AG04450 (cell line): ENCODE measurements at regions not wholly inside any gene's neighbourhood (a gene's known extent, or its start where the extent isn't known, plus 50 kb on each side); places are given as distances from the start of the nearest gene placed in this dataset.

Experiments used
- CTCF ChIA-PET: fragments of 300-600, 350-600 bp; formaldehyde crosslinking; extraction: SDS; loops from one replicate; lab custom pipeline; 2022; ENCODE audit warnings: antibody characterized with exemption, inconsistent platforms; lab: Charles Lee
- POLR2A ChIA-PET: fragments of 350-600 bp; formaldehyde crosslinking; extraction: SDS; loops from one replicate; lab custom pipeline; 2021; ENCODE audit warnings: antibody characterized with exemption, inconsistent platforms; lab: Yijun Ruan, JAX
- DNase-seq: peaks from one replicate; pipeline ENCODE4 v3.0.0-alpha.2; 2011; ENCODE audit warnings: low read depth, low spot score
- H3K27ac ChIP-seq: one replicate; pipeline ENCODE4 v1.5.1; 2012; ENCODE audit warnings: low read depth, low read length, control low read depth
- H3K27me3 ChIP-seq: one replicate; pipeline ENCODE4 v1.6.0; 2012; ENCODE audit warnings: low read length; ENCODE audit not compliant: control insufficient read depth, insufficient read depth
- H3K4me3 ChIP-seq: 2 replicates; pipeline ENCODE4 v1.5.1; 2011; ENCODE audit warnings: mild to moderate bottlenecking, low read depth, low read length, control low read depth
- H3K9me3 ChIP-seq: 2 replicates; pipeline ENCODE4 v1.5.1; 2012; ENCODE audit warnings: low read length; ENCODE audit not compliant: control insufficient read depth, insufficient read depth
- CTCF ChIP-seq: IDR thresholded peaks from 2 replicates; pipeline ENCODE4 v1.5.1; 2011; ENCODE audit warnings: low read depth, low read length, control low read depth, inconsistent platforms

DNA sequence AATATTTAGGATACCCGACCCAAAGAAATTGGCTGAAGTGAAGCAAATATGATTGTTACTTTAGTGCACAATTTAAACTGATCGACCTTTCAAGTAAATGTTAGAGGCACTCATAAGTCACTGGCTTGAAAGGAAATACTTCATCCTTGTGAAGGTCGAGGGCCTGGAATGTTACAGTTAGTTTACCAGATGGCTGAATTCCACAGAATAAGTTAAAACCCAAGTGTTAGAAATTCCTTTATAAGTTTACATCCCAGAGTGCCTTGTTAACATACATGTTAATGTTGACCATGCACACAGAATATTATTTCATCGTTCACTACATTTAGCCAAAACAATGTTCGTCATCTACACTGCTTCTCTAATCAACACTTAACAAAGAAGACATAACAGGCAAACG lies 235.5 kb upstream of the ANO3 start:
- ChIA-PET CTCF (no interaction called here), POLR2A (no interaction called here)
- DNase-seq = no peak
- Histone ChIP-seq H3K9me3 (no peaks in the 10 kb centered on the region), H3K27ac (no peak overlapping the region), H3K4me3 (no peak overlapping the region), H3K27me3 (no peaks in the 10 kb centered on the region)
- TF ChIP-seq CTCF = no peak

DNA sequence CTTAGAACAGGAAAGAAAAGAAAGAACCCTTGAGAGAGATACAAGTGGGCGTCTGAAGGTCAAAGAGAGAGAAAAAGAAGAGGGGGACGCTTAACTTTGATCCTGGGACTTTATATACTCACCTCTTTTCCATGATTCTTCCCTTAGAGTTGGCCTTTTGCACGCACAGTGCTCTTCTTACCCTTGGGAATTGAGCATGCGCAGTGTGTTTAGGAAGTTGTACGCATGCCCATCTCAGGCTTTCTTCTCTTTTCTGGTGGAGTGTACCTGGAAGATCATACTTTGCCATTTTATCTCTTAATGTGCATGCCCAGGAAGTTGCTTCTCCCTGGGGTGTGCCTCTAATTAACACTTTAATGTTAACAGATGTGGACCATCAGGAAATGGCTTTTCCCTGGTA lies 229.6 kb upstream of the ANO3 start:
- no peak for DNase-seq
- CTCF ChIA-PET = no interaction called here

GRCh38 chr11:26105762-26106423 lies 226.0 kb upstream of the ANO3 start:
- POLR2A ChIA-PET = no interaction called here
- no peak for TF ChIP-seq CTCF
- CTCF ChIA-PET = no interaction called here
- no peak for DNase-seq
- Histone ChIP-seq H3K27ac (no peak overlapping the region), H3K27me3 (no peaks in the 10 kb centered on the region), H3K4me3 (no peak overlapping the region), H3K9me3 (no peaks in the 10 kb centered on the region)

More for the DNA sequence above, 229.6 kb upstream of the ANO3 start:
- Histone ChIP-seq H3K27ac (no peak overlapping the region), H3K4me3 (no peak overlapping the region), H3K27me3 (no peaks in the 10 kb centered on the region), H3K9me3 (no peaks in the 10 kb centered on the region)
- POLR2A ChIA-PET = no interaction called here
- TF ChIP-seq CTCF = no peak

DNA sequence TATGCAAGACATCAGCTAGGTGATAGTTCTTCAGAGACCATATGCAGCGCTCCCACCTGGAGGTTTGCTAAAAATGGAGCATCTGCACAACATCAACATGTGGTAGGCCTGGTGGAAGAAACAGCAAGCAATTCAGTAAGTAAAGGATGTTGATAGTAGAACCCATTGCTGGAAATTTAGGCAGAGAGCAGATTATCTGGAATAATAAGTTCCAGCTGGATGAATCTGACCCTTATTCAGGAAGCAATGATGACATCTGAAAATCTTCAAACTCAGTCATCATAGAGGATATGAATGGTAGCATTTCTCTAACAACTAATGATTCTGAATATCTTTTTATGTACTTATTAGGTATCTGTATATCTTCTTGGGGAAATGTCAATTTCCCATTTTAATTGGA lies 225.2 kb upstream of the ANO3 start:
- Histone ChIP-seq H3K27ac (no peak overlapping the region), H3K4me3 (no peak overlapping the region), H3K27me3 (no peaks in the 10 kb centered on the region), H3K9me3 (no peaks in the 10 kb centered on the region)
- ChIA-PET CTCF (no interaction called here), POLR2A (no interaction called here)
- TF ChIP-seq CTCF = no peak
- DNase-seq = no peak

- POLR2A ChIA-PET = interaction anchor here (1.0 kb wide), 1 partner anchor 110 kb away, joined by 4 read pairs; no protein-coding TSS in a partner anchor
- DNase-seq = no peak
- CTCF ChIA-PET = interaction anchor here (1.7 kb wide), 1 partner anchor 127 kb away, joined by 6 read pairs; no protein-coding TSS in a partner anchor
Measured at GRCh38 chr11:26109658-26110368, 222.1 kb upstream of the ANO3 start.

More at GRCh38 chr11:26109658-26110368, 222.1 kb upstream of the ANO3 start:
- no peak for TF ChIP-seq CTCF
- Histone ChIP-seq H3K9me3 (peaks cover 4% of the 10 kb centered on the region; the same call in 1 of the 2 replicates), H3K4me3 (no peak overlapping the region), H3K27me3 (no peaks in the 10 kb centered on the region), H3K27ac (no peak overlapping the region)
